Fibroblast of lung (primary cell): ENCODE measurements at regions not wholly inside any gene's neighbourhood (a gene's known extent, or its start where the extent isn't known, plus 50 kb on each side); places are given as distances from the start of the nearest gene placed in this dataset.

ENCODE experiments used
- DNase-seq, 2 donors: peaks; one replicate each; pipeline versions ENCODE4 v3.0.0 to v3.0.0-alpha.2; 2010; ENCODE audit warnings: low read depth in 2 of 2
- H2AFZ ChIP-seq: 2 replicates; pipeline ENCODE4 v1.5.1; 2012; ENCODE audit warnings: low read length, control low read depth, inconsistent platforms
- H3K27ac ChIP-seq: 2 replicates; pipeline ENCODE4 v1.5.1; 2011; ENCODE audit warnings: low read length, control low read depth; ENCODE audit not compliant: insufficient read depth
- H3K27me3 ChIP-seq: 2 replicates; pipeline ENCODE4 v1.5.1; 2011; ENCODE audit warnings: mild to moderate bottlenecking, low read length; ENCODE audit not compliant: control insufficient read depth, insufficient read depth
- H3K36me3 ChIP-seq: 2 replicates; pipeline ENCODE4 v1.5.1; 2011; ENCODE audit warnings: low read length; ENCODE audit not compliant: control insufficient read depth, insufficient read depth
- H3K4me1 ChIP-seq: 2 replicates; pipeline ENCODE4 v1.5.1; 2011; ENCODE audit warnings: low read length; ENCODE audit not compliant: control insufficient read depth, insufficient read depth; ENCODE audit errors: extremely low read depth
- H3K4me2 ChIP-seq: 2 replicates; pipeline ENCODE4 v1.5.1; 2011; ENCODE audit warnings: low read length, control low read depth; ENCODE audit not compliant: insufficient read depth; ENCODE audit errors: extremely low read depth
- H3K4me3 ChIP-seq, 4 experiments: fragments of 200-600 bp in 1 of 4; sonication (generic) in 1 of 4; replicated peaks in 1 of 4; 2 replicates each; pipeline ENCODE4 v1.5.1; 2011 to 2016; ENCODE audit warnings: low read length in 4 of 4, low read depth in 3 of 4, mild to moderate bottlenecking in 3 of 4, control low read depth in 2 of 4, inconsistent platforms in 1 of 4, mixed read lengths in 1 of 4; ENCODE audit not compliant: insufficient read depth in 1 of 4; ENCODE audit errors: control extremely low read depth in 1 of 4
- H3K79me2 ChIP-seq: 2 replicates; pipeline ENCODE4 v1.5.1; 2012; ENCODE audit warnings: mild to moderate bottlenecking, low read length, inconsistent platforms; ENCODE audit not compliant: control insufficient read depth, insufficient read depth
- H3K9ac ChIP-seq: 2 replicates; pipeline ENCODE4 v1.5.1; 2011; ENCODE audit warnings: mild to moderate bottlenecking, low read length, control low read depth; ENCODE audit not compliant: insufficient read depth
- H3K9me3 ChIP-seq: 2 replicates; pipeline ENCODE4 v1.5.1; 2012; ENCODE audit warnings: low read depth, low read length; ENCODE audit not compliant: control insufficient read depth, insufficient read depth
- H4K20me1 ChIP-seq: 2 replicates; pipeline ENCODE4 v1.5.1; 2011; ENCODE audit warnings: low read length; ENCODE audit not compliant: control insufficient read depth, insufficient read depth; ENCODE audit errors: extremely low read depth
- EZH2 ChIP-seq: IDR thresholded peaks from 2 replicates; pipeline ENCODE4 v1.5.1; 2012; ENCODE audit warnings: low read length, control low read depth, mild to moderate bottlenecking; ENCODE audit errors: missing control alignments
- TF ChIP-seq, protein P1 (sequence below), 2 donors: IDR thresholded peaks in 1 of 2; conservative IDR thresholded peaks in 1 of 2; 1 replicate in 1 of 2; 2 replicates in 1 of 2; pipeline ENCODE4 v1.5.1; 2011 to 2012; ENCODE audit warnings: low read length in 2 of 2, control low read depth in 1 of 2, inconsistent platforms in 1 of 2, low read depth in 1 of 2, mild to moderate bottlenecking in 1 of 2

DNA sequence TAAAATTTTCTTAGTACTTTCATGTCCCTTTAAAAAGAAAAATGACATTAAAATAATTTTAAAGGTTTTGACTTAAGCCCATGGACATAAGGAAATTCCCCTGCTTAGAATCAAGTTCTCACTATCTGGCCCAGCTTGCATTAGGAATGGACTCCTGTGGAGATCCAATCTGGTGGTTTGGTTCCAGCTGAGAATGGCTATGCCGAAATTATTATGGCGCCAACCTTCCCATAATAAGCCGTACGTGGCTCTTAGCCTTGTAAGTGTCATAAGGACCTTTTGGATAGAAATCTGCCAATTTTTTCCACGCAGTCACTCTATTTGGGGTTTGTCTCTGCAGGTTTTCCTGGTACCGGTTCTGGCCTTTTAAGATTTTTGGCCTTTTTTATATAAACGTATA, 262.1 kb upstream of the MAF start:
- Histone ChIP-seq H3K36me3 (no peaks in the 10 kb centered on the region), H3K27ac (no peak overlapping the region), H3K9me3 (no peaks in the 10 kb centered on the region), H2AFZ (no peak overlapping the region), H4K20me1 (no peaks in the 10 kb centered on the region), H3K79me2 (no peaks in the 10 kb centered on the region), H3K4me1 (no peaks in the 10 kb centered on the region), H3K27me3 (no peaks in the 10 kb centered on the region), H3K9ac (no peak overlapping the region), H3K4me3 (no peak overlapping the region), H3K4me2 (no peak overlapping the region)
- no peak for DNase-seq
- TF ChIP-seq EZH2 = no peak
- TF ChIP-seq, protein P1, sequence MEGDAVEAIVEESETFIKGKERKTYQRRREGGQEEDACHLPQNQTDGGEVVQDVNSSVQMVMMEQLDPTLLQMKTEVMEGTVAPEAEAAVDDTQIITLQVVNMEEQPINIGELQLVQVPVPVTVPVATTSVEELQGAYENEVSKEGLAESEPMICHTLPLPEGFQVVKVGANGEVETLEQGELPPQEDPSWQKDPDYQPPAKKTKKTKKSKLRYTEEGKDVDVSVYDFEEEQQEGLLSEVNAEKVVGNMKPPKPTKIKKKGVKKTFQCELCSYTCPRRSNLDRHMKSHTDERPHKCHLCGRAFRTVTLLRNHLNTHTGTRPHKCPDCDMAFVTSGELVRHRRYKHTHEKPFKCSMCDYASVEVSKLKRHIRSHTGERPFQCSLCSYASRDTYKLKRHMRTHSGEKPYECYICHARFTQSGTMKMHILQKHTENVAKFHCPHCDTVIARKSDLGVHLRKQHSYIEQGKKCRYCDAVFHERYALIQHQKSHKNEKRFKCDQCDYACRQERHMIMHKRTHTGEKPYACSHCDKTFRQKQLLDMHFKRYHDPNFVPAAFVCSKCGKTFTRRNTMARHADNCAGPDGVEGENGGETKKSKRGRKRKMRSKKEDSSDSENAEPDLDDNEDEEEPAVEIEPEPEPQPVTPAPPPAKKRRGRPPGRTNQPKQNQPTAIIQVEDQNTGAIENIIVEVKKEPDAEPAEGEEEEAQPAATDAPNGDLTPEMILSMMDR (conservative IDR thresholded peaks at IDR 0.05 in 1 of 2, IDR thresholded peaks at IDR 0.05 in 1 of 2; ENCODE audit: low read depth in 1 of 2, low read length in 2 of 2) = no peak

DNA sequence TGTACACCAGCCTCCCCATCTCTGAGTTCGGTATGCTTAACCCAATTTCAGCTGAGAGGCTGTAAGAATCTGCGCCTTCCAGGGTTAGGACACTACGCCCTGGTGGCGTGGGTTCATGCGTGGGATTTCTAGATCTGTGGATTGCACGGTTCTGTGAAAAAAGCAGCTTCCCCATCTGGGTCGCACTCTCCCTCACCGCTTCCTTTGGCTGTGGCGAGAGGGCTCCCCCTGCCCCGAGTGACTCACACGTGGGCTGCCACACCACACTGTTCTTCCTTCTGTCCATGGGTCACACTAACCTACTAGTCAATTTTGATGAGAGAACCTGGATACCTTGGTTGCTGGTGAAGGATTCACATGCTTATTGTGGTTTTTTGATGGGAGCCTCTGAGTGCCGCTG, 256.0 kb upstream of the MAF start:
- H3K79me2 ChIP-seq = no peaks in the 10 kb centered on the region
- no peak overlapping the region for H3K27ac ChIP-seq
- H3K4me2 ChIP-seq = no peak overlapping the region
- no peak for DNase-seq
- no peaks in the 10 kb centered on the region for H3K4me1 ChIP-seq
- H3K4me3 ChIP-seq = no peak overlapping the region
- no peaks in the 10 kb centered on the region for H3K36me3 ChIP-seq
- no peak overlapping the region for H3K9ac ChIP-seq
- no peaks in the 10 kb centered on the region for H3K9me3 ChIP-seq
- no peak overlapping the region for H2AFZ ChIP-seq
- H4K20me1 ChIP-seq = no peaks in the 10 kb centered on the region
- no peaks in the 10 kb centered on the region for H3K27me3 ChIP-seq
- TF ChIP-seq EZH2 = no peak
- TF ChIP-seq, protein P1 (conservative IDR thresholded peaks at IDR 0.05 in 1 of 2, IDR thresholded peaks at IDR 0.05 in 1 of 2; ENCODE audit: low read depth in 1 of 2, low read length in 2 of 2) = no peak

DNA sequence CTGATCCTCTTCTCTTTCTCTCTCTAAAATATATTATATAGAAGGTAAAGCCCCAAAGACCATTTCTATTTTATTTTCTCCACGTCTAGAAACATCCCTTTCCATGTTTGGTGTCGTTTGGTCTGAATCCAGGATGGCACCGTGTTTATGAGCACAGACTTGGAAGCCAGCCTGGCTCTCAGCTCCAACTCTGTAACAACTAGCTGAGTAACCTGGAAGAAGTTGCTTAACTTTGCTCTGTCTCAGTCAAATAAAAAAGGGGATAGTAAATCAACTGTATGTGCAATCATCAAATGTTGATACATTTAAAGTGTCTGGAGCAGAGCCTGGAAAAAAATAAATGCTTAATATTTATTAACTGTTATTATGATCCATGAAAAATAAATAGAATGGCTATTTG, 249.8 kb upstream of the MAF start:
- Histone ChIP-seq H4K20me1 (no peaks in the 10 kb centered on the region), H3K4me2 (no peak overlapping the region), H2AFZ (no peak overlapping the region), H3K27ac (no peak overlapping the region), H3K4me3 (no peak overlapping the region), H3K27me3 (no peaks in the 10 kb centered on the region), H3K79me2 (no peaks in the 10 kb centered on the region), H3K9ac (no peak overlapping the region), H3K4me1 (no peaks in the 10 kb centered on the region), H3K9me3 (no peaks in the 10 kb centered on the region), H3K36me3 (no peaks in the 10 kb centered on the region)
- TF ChIP-seq, protein P1 (conservative IDR thresholded peaks at IDR 0.05 in 1 of 2, IDR thresholded peaks at IDR 0.05 in 1 of 2; ENCODE audit: low read depth in 1 of 2, low read length in 2 of 2) = no peak
- TF ChIP-seq EZH2 = no peak
- no peak for DNase-seq
